CD4-positive, CD25-positive, alpha-beta regulatory T cell (primary cell): ENCODE measurements at regions not wholly inside any gene's neighbourhood (a gene's known extent, or its start where the extent isn't known, plus 50 kb on each side); places are given as distances from the start of the nearest gene placed in this dataset.

Experiments used
- ATAC-seq, 2 donors: fragments of 150-1000 bp; cut with Tn5 transposase; one replicate each; pipeline ENCODE4 v1.10.0; 2021; ENCODE audit warnings: low read depth in 2 of 2, moderate number of reproducible peaks in 2 of 2, moderate library complexity in 1 of 2
- DNase-seq, 3 donors: peaks; one replicate each; pipeline versions ENCODE4 v3.0.0 to v3.0.0-alpha.2; 2012 to 2022; ENCODE audit warnings: mixed read lengths in 1 of 3
- H3K27ac ChIP-seq: one replicate; pipeline ENCODE4 v1.7.0; 2013; ENCODE audit warnings: mild to moderate bottlenecking, low read length; ENCODE audit not compliant: insufficient read depth, poor library complexity, severe bottlenecking
- H3K27me3 ChIP-seq: one replicate; pipeline ENCODE4 v1.7.0; 2013; ENCODE audit warnings: low read length; ENCODE audit not compliant: control insufficient read depth, insufficient read depth
- H3K36me3 ChIP-seq: one replicate; pipeline ENCODE4 v1.7.0; 2013; ENCODE audit warnings: mild to moderate bottlenecking, low read length, moderate library complexity; ENCODE audit not compliant: control insufficient read depth, insufficient read depth
- H3K4me1 ChIP-seq: 2 replicates; pipeline ENCODE4 v1.7.0; 2013; ENCODE audit warnings: mild to moderate bottlenecking, low read length; ENCODE audit not compliant: insufficient read depth, control insufficient read depth, poor library complexity, severe bottlenecking
- H3K4me3 ChIP-seq: one replicate; pipeline ENCODE4 v1.7.0; 2013; ENCODE audit warnings: low read depth, mild to moderate bottlenecking, low read length, moderate library complexity
- H3K9me3 ChIP-seq, 2 experiments: 1 replicate in 1 of 2; 2 replicates in 1 of 2; pipeline ENCODE4 v1.7.0; 2013; ENCODE audit warnings: low read length in 2 of 2, mild to moderate bottlenecking in 1 of 2, moderate library complexity in 1 of 2; ENCODE audit not compliant: control insufficient read depth in 2 of 2
- H3K27ac Mint-ChIP-seq, 3 donors: one replicate each; pipeline ENCODE4 v1.8.0; 2020 to 2022; ENCODE audit warnings: mild to moderate bottlenecking in 3 of 3, mixed read lengths in 3 of 3, moderate library complexity in 2 of 3
- H3K27me3 Mint-ChIP-seq: one replicate; pipeline ENCODE4 v1.8.0; 2022; ENCODE audit warnings: mild to moderate bottlenecking, mixed read lengths
- H3K36me3 Mint-ChIP-seq: one replicate; pipeline ENCODE4 v1.8.0; 2020; ENCODE audit warnings: mixed read lengths
- H3K4me1 Mint-ChIP-seq, 4 donors: one replicate each; pipeline ENCODE4 v1.8.0; 2020 to 2022; ENCODE audit warnings: mixed read lengths in 4 of 4, mild to moderate bottlenecking in 1 of 4
- H3K4me3 Mint-ChIP-seq, 4 donors: one replicate each; pipeline ENCODE4 v1.8.0; 2020 to 2022; ENCODE audit warnings: mild to moderate bottlenecking in 4 of 4, mixed read lengths in 4 of 4, moderate library complexity in 3 of 4
- H3K9me3 Mint-ChIP-seq, 7 donors: one replicate each; pipeline ENCODE4 v1.8.0; 2020 to 2022; ENCODE audit warnings: mixed read lengths in 7 of 7, mild to moderate bottlenecking in 3 of 7, moderate library complexity in 2 of 7

GRCh38 chr3:41041899-41042298 lies 157.4 kb upstream of the CTNNB1 start:
- no peaks in the 10 kb centered on the region for H3K36me3 Mint-ChIP-seq
- DNase-seq = no peak
- peaks cover 10% of the 10 kb centered on the region for H3K27me3 Mint-ChIP-seq
- ATAC-seq = no peak
- H3K9me3 Mint-ChIP-seq = no peaks in the 10 kb centered on the region
- H3K9me3 ChIP-seq = no peaks in the 10 kb centered on the region
- no peak overlapping the region for H3K27ac ChIP-seq
- no peaks in the 10 kb centered on the region for H3K4me1 Mint-ChIP-seq
- no peak overlapping the region for H3K4me3 Mint-ChIP-seq
- H3K27ac Mint-ChIP-seq = no peak overlapping the region
- H3K4me3 ChIP-seq = no peak overlapping the region
- H3K27me3 ChIP-seq = peaks cover 4% of the 10 kb centered on the region
- no peaks in the 10 kb centered on the region for H3K4me1 ChIP-seq
- H3K36me3 ChIP-seq = no peaks in the 10 kb centered on the region

- ATAC-seq (no peak), DNase-seq (no peak)
- Histone ChIP-seq H3K27ac (no peak overlapping the region), H3K27me3 (peaks cover 3% of the 10 kb centered on the region), H3K9me3 (no peaks in the 10 kb centered on the region), H3K4me1 (no peaks in the 10 kb centered on the region), H3K36me3 (no peaks in the 10 kb centered on the region), H3K4me3 (no peak overlapping the region)
- H3K4me1 Mint-ChIP-seq = no peaks in the 10 kb centered on the region
- H3K9me3 Mint-ChIP-seq = peaks cover 0 to 3% (median 0%) of the 10 kb centered on the region in 7 donors
- H3K36me3 Mint-ChIP-seq = no peaks in the 10 kb centered on the region
- H3K27me3 Mint-ChIP-seq = peaks cover 4% of the 10 kb centered on the region
- no peak overlapping the region for H3K4me3 Mint-ChIP-seq
- H3K27ac Mint-ChIP-seq = no peak overlapping the region
These were observed 154.8 kb upstream of the CTNNB1 start for GRCh38 chr3:41044523-41044922.

- ATAC-seq (no peak), DNase-seq (no peak)
- Histone ChIP-seq H3K4me3 (no peak overlapping the region), H3K36me3 (no peaks in the 10 kb centered on the region), H3K4me1 (no peaks in the 10 kb centered on the region), H3K9me3 (no peaks in the 10 kb centered on the region), H3K27ac (no peak overlapping the region), H3K27me3 (no peaks in the 10 kb centered on the region)
- H3K36me3 Mint-ChIP-seq = no peaks in the 10 kb centered on the region
- peaks cover 0 to 3% (median 0%) of the 10 kb centered on the region in 7 donors for H3K9me3 Mint-ChIP-seq
- H3K27me3 Mint-ChIP-seq = peaks cover 4% of the 10 kb centered on the region
- H3K4me1 Mint-ChIP-seq = no peaks in the 10 kb centered on the region
- H3K27ac Mint-ChIP-seq = no peak overlapping the region
- no peak overlapping the region for H3K4me3 Mint-ChIP-seq
These were observed 153.8 kb upstream of the CTNNB1 start for GRCh38 chr3:41045491-41045890.

- H3K4me1 Mint-ChIP-seq = no peaks in the 10 kb centered on the region
- ATAC-seq (no peak), DNase-seq (no peak)
- no peak overlapping the region for H3K27ac Mint-ChIP-seq
- peaks cover 0 to 5% (median 0%) of the 10 kb centered on the region in 7 donors for H3K9me3 Mint-ChIP-seq
- Histone ChIP-seq H3K27ac (no peak overlapping the region), H3K4me1 (no peaks in the 10 kb centered on the region), H3K27me3 (no peaks in the 10 kb centered on the region), H3K4me3 (no peak overlapping the region), H3K9me3 (no peaks in the 10 kb centered on the region), H3K36me3 (no peaks in the 10 kb centered on the region)
- H3K4me3 Mint-ChIP-seq = no peak overlapping the region
- H3K27me3 Mint-ChIP-seq = no peaks in the 10 kb centered on the region
- H3K36me3 Mint-ChIP-seq = no peaks in the 10 kb centered on the region
These were observed 149.2 kb upstream of the CTNNB1 start for GRCh38 chr3:41050144-41050543.

GRCh38 chr3:41053220-41053619 lies 146.1 kb upstream of the CTNNB1 start:
- Histone ChIP-seq H3K4me3 (no peak overlapping the region), H3K27me3 (no peaks in the 10 kb centered on the region), H3K9me3 (no peaks in the 10 kb centered on the region), H3K27ac (no peak overlapping the region), H3K36me3 (no peaks in the 10 kb centered on the region), H3K4me1 (no peaks in the 10 kb centered on the region)
- H3K9me3 Mint-ChIP-seq = peaks cover 0 to 5% (median 0%) of the 10 kb centered on the region in 7 donors
- no peaks in the 10 kb centered on the region for H3K4me1 Mint-ChIP-seq
- H3K27me3 Mint-ChIP-seq = peaks cover 5% of the 10 kb centered on the region
- no peaks in the 10 kb centered on the region for H3K36me3 Mint-ChIP-seq
- no peak for DNase-seq
- no peak overlapping the region for H3K4me3 Mint-ChIP-seq
- no peak for ATAC-seq
- H3K27ac Mint-ChIP-seq = no peak overlapping the region

- Histone ChIP-seq H3K4me1 (no peaks in the 10 kb centered on the region), H3K27ac (no peak overlapping the region), H3K4me3 (no peak overlapping the region), H3K27me3 (no peaks in the 10 kb centered on the region), H3K36me3 (no peaks in the 10 kb centered on the region), H3K9me3 (no peaks in the 10 kb centered on the region)
- H3K27ac Mint-ChIP-seq = no peak overlapping the region
- peaks cover 14% of the 10 kb centered on the region for H3K27me3 Mint-ChIP-seq
- peaks cover 0 to 2% (median 0%) of the 10 kb centered on the region in 4 donors for H3K4me1 Mint-ChIP-seq
- H3K9me3 Mint-ChIP-seq = peaks cover 0 to 2% (median 0%) of the 10 kb centered on the region in 7 donors
- no peaks in the 10 kb centered on the region for H3K36me3 Mint-ChIP-seq
- H3K4me3 Mint-ChIP-seq = peak overlapping the region in 1 of 4 donors; percentile 93
- no peak for ATAC-seq
- no peak for DNase-seq
These were observed 139.2 kb upstream of the CTNNB1 start for GRCh38 chr3:41060106-41060505.

GRCh38 chr3:41064070-41064469 lies 135.2 kb upstream of the CTNNB1 start:
- no peak for ATAC-seq
- H3K27ac Mint-ChIP-seq = no peak overlapping the region
- H3K4me1 Mint-ChIP-seq = peaks cover 0 to 2% (median 0%) of the 10 kb centered on the region in 4 donors

GRCh38 chr3:41064526-41064925 lies 134.8 kb upstream of the CTNNB1 start:
- Histone ChIP-seq H3K4me1 (no peaks in the 10 kb centered on the region), H3K27me3 (no peaks in the 10 kb centered on the region), H3K27ac (no peak overlapping the region), H3K36me3 (no peaks in the 10 kb centered on the region), H3K4me3 (no peak overlapping the region), H3K9me3 (no peaks in the 10 kb centered on the region)
- ATAC-seq = no peak
- Mint-ChIP-seq H3K4me3 (no peak overlapping the region), H3K4me1 (peaks cover 0 to 2% (median 0%) of the 10 kb centered on the region in 4 donors), H3K9me3 (peaks cover 0 to 2% (median 0%) of the 10 kb centered on the region in 7 donors), H3K36me3 (no peaks in the 10 kb centered on the region), H3K27ac (no peak overlapping the region), H3K27me3 (peaks cover 9% of the 10 kb centered on the region)
- no peak for DNase-seq

More at GRCh38 chr3:41064070-41064469, 135.2 kb upstream of the CTNNB1 start:
- Mint-ChIP-seq H3K36me3 (no peaks in the 10 kb centered on the region), H3K4me3 (no peak overlapping the region), H3K27me3 (peaks cover 9% of the 10 kb centered on the region), H3K9me3 (peaks cover 0 to 2% (median 0%) of the 10 kb centered on the region in 7 donors)
- no peaks in the 10 kb centered on the region for H3K4me1 ChIP-seq
- no peaks in the 10 kb centered on the region for H3K27me3 ChIP-seq
- H3K9me3 ChIP-seq = no peaks in the 10 kb centered on the region
- H3K36me3 ChIP-seq = no peaks in the 10 kb centered on the region
- H3K4me3 ChIP-seq = no peak overlapping the region
- H3K27ac ChIP-seq = no peak overlapping the region
- DNase-seq = no peak
